ENCODE measurements at regions not wholly inside any gene's neighbourhood (a gene's known extent, or its start where the extent isn't known, plus 50 kb on each side); places are given as distances from the start of the nearest gene placed in this dataset.

GRCh38 chrX:42456176-42456700 is 321.7 kb downstream of the PPP1R2C start:
- TF ChIP-seq CTCF (IDR thresholded peaks at IDR 0.05; ENCODE audit: insufficient read depth, low read length, poor library complexity, severe bottlenecking) (no peak), EZH2phosphoT487 (conservative IDR thresholded peaks at IDR 0.05; ENCODE audit: low read length) (no peak)

All from SU-DHL-6 (cell line).